DMS53 (cell line): ENCODE measurements at regions not wholly inside any gene's neighbourhood (a gene's known extent, or its start where the extent isn't known, plus 50 kb on each side); places are given as distances from the start of the nearest gene placed in this dataset.

ENCODE experiments used
- DNase-seq: peaks from one replicate; lab custom pipeline; 2025; lab: John Stamatoyannopoulos, UW

DNA sequence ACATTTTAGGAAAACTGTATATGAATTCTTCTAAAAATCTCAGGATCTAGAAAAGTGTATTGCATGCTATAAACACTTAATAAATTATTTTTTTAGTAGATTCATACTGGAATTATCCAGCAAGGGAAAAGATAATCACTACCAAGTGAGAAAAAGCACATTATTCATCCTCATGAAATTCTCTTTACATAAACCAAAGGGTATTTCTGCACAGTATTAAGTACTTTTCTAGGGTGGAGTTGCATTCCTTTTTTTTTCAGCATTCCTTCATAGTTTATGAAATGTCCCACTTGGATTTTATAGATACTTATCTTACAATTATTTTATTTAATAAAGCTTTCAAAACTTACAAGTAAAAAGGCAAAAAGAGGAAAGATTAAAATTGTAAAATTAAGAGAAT is 403.3 kb downstream of the HGF start:
- no peak for DNase-seq

DNA sequence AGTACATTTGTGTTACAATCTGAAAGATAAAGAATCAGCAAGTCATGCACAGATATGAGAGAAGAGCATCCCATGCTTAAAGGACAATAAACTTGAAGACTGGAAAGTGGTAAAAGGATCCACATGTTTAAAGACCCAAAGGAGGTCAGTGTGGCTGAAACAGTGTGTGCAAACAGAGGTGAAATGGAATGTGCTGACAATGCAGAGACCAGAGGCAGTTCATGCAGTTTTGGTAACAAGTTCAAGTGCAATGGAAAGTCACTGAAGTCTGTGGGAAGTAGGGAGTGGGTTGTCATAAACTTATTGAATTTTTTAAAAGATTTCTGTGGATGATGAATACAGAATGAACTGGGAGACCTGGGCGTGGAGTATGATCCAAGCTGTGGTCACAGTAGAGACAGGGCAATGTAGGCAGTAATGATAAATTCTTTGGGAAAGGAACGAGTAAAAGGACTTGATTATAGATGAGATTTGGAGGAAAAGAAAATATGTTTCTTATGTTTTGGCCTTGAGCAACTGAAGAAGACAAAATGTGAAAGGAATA is 408.0 kb downstream of the HGF start:
- DNase-seq, result no peak

DNA sequence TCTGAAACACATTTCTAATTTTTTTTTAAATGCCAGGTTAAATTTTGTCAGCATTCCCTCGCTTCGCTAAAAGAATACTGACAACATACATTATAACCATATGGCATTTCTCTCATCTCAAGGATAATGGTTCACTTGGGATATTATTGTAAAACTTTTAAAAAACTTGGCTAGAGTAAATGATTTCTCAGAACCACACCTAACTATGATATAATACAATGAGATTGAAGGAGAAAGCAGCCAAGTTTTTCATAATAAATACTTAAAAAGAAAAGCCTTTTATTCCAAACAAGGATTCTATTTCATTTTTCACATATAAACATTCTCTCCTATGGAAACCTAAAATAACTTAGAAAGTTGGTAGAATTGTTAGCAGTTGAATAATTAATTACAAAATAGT is 413.9 kb downstream of the HGF start:
- DNase-seq, result no peak

DNA sequence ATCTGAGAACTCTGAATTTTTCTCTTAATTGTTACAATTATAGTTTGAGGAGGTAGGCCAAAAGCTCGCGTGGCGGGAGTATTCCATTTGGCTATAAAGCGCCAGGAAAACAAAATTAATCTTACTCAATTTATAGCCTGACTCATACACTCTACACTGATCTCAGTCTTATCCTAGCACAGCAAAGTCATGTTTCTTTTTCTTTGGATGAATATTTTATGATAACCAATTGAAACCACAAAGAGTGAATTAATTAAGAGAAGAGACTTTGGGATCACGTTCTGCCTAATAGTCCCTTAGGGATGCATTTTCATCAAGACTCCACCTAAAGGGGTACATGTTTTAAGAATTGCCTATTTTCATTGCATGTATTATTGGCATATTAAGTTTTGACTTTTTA is 420.8 kb downstream of the HGF start:
- DNase-seq, result no peak

DNA sequence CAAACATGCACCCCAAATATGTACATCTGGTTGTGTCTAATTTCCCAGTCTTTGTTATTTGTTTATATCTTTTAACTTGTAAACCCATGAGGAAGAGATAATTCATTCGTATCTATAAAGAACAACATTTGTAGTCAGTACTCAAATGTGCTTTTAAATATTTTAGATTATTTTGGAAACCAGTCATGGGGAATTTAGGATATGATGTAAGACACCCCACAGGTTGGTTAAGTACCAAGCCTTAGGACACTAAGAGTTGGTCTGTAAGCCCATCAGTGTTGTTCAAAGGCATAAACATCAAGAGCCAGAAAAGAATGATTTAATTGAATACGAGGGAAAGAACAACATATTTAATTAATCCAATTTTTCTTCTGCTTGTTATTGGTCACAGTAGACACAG is 421.1 kb upstream of the SEMA3C start:
- no peak for DNase-seq

DNA sequence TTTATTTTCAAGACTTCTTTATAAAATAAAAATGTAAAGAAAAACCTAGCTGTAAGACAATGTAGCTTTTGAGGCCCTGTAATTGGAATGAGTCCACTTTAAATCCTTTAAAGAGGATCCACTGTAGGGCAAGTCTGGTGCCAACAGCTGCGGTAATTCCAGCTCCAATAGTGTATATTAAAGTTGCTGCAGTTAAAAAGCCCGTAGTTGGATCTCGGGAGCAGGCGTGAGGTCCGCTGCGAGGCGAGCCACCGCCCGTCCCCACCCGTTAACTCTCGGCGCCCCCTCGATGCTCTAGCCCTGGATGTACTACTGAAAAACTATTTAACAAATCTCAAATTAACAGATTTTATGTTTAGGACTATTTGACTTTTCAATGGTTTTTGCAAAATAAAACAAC is 414.7 kb upstream of the SEMA3C start:
- no peak for DNase-seq

DNA sequence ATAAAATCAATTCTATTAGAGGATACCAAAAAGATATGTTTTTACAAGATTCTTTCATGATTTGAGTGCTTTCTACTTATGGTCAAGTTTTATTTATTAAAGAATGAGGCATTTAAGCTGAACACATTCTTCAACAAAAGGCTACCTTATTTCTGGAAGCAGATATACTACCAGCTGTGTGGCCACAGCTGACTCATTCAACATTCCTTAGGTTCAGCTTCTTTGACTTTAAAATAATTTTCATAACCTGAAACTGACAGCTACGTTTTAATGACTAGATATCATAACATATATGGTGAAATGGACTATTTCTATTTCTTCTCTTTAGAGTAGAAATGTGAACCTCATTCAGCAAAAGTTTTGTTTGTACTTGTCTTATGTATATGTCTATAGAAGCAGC is 414.2 kb upstream of the SEMA3C start:
- no peak for DNase-seq

DNA sequence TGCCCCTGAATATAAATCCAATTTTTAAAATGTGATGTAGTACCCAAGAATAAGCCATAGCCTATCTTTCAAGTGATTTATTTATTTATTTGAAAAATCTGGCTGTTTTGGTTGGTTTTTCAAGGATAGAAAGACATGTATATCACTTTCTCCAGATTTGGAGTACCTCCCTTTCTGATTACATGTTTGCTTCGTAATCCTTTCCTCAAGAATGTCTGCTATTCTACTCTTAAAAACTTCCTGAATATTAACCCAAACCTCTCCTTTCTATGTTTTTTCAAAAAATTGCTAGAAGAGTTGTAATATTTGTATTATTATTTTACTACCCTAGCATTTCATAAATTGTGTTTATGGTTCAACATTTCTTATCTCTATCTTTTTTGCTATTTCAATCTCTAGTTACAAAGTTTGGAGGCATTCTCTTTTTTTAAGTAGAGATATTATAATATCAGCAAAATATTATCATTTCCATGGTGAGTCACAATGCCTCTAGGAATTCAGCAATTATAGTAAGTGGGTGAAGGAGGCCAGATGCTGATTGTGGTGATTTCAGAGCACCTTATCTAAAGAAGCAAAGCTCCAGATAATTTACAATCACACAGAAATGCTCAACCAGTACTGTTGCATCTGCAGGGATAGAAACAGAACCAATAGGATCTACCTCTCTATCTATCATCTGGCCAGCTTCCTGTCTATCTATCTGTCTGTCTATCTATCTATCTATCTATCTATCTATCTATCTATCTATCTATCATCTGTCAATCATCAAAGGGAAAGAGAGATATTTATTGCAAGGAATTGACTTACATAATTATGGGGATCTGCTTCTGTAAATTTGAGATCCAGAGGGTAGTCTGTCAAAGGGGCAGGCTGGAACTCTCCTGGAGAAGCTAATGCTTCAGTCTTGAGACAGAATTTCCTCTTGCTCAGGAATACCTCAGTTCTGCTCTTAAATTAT is 412.5 kb upstream of the SEMA3C start:
- no peak for DNase-seq

DNA sequence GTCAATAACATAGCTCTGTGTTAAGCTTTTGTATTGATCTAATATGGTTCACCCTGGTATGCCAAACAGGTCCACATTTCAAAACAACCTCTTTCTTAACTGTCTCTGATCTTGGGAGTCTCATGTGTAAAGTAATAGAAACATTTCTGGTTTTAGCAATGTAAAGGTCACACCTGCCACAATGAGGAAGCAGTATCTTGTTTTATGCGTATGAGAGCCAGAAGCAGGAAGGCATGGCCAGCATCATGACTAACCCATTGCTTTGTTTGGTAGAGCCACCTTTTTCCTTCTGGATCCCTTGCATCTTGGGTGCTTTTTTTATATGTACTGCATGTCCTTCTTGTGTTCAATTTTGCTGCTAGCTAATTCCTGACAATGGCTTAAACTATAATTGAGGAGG is 411.3 kb upstream of the SEMA3C start:
- DNase-seq, result peak; percentile 58

DNA sequence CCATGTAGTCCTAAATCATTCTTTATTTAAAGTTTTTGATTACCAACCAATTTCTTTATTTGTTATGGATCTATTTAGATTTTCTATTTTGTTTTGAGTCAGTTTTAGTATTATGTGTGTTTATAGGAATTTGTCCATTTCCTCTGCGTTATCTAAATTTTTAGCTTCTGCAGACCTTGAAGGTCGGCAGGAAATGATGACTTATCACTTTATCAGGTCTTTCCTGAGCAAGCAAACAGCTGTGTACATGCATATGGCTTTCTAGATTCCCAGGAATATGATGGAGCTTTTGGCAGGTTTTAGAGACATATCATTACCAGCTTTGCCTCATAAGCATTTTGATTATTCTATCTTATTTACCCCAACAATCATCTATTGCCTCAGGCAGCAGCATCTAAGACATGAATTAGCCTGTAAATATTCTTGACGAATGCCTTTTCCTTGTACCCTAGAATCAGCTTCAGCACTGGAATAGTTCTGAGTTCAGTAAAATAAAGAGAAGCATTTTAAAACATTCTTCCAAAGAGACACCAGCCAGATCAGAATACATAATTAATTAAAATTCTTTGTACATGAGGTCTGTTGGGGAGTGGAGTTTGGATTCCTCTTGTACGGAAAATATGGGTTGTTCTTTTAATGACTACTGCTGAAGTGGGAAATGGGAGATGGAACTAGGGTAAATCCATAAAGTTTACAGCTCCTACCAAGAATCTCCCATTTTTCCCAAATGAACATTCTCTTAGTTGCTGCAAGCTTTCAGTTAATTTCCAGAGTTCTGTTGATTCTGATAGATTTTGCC is 408.8 kb upstream of the SEMA3C start:
- DNase-seq, result no peak

DNA sequence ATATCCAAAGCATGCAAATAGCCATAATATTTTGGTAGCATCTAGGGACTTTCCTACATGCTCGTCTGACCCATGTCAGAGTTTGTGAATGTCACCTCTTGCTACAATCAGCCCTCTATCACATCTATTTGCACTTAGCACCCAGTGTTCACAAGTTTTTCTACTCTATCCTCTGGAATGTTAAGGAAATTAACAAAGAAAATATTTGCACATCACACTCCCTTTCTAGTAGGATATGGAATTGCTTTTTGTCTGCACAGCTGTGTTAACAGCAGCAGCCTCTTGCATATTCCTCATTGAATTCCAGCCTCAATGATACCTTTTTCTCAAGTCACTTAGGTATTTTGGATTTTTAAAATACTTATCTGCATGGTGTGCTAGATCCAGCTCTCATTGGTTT is 403.1 kb upstream of the SEMA3C start:
- DNase-seq, result no peak

DNA sequence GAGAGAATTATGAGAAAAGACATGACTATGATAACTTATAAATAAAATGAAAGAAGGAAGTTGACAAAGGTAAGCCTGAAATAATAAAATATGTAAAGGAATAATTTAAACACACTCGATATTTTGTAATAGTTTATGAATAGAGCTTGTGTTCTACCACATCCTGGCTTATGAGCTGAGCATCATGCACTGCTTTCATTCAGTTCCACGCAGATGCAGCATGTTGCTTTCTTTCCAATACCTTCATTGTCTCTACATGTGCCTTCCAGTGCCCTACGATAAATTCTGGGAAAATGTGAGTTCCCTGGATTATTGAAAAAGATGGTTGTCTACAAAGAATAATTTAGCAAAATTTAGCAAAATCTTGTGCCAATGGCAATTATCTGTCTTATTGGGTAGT is 398.9 kb upstream of the SEMA3C start:
- DNase-seq, result no peak

DNA sequence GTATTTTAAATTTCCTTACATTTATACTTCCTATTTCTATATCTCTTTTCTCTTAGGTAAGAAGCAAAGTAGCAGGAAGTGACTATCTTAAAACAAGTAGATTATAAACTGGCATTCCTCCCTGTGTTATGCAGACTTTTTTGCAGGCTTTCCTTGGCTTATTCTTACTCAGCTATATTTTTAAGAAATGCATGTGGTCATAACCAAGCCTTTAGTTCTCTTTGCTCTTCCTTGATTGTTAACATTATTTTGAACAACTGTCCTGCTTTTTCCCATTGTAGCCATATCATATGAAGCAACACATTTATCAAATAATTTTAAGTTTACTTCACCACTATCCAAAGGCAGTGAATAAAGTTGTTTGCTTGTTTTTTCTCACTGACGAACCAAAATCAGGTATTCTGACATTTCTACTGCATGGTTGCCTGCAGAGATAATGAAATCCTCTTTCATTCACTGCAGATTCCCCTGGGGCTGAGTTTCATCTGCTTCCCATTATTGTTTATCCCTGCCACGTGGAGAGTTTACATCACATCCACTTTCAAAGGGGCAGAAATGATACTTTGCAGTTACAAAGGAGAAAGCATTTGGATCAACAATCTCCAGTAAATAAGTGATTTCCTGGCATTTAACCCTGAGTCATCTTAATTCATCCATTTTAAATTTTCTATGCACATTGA is 389.9 kb upstream of the SEMA3C start:
- no peak for DNase-seq

DNA sequence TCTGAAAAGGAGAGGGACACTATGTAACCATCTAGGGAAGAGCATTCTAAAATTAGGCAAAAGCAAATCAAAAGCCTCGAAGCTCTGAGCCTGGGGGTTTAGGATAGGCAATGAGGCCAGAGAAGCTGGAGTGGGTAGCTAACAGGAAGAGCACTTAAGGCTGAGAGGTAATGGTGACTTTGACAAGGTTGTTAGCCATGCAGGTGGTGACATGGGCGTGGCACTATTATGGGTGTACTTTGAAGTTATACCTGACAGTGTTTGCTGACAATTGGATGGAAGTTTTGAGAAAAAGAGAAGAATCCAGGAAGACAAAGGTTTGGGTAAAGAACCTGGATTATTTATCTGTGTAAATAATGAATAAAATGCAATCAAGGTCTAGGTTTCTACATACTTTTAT is 383.0 kb upstream of the SEMA3C start:
- peak; percentile 31 for DNase-seq

DNA sequence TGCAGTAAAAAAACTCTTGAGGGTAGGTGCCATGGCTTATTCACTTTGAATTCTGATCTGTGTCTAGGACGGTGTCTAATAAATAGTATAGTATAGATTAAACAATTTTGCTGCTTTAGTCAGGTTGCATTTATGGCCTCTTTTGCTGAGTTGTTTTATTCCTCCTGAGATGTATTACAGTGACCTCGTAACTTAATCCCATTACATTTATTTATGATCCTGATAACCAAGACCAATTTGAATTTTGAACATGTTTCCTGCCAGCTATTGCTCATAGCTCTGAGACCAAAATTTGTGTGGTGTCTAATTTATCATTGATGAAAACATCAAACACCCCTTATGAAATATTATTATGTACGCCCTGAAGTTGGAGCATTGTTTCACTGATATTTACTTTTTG is 381.9 kb upstream of the SEMA3C start:
- no peak for DNase-seq

DNA sequence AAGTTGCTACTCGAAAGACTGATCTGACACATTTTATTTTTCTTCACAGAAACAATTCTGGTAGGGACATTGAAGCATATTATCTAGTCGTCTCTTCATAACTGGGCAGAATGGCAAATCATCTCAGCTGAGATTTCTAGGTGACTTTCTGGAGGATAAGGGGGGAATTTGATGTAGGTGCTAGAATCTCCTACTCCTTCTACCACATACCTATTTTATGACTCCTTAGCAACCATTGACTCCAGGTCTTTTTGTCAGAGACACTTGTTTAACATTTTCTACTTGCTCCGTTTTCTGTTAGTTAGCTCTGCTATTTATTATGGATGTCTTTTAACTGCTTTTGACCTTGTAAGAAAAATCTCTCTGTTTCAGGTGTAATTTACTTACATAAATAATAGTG is 380.9 kb upstream of the SEMA3C start:
- no peak for DNase-seq

DNA sequence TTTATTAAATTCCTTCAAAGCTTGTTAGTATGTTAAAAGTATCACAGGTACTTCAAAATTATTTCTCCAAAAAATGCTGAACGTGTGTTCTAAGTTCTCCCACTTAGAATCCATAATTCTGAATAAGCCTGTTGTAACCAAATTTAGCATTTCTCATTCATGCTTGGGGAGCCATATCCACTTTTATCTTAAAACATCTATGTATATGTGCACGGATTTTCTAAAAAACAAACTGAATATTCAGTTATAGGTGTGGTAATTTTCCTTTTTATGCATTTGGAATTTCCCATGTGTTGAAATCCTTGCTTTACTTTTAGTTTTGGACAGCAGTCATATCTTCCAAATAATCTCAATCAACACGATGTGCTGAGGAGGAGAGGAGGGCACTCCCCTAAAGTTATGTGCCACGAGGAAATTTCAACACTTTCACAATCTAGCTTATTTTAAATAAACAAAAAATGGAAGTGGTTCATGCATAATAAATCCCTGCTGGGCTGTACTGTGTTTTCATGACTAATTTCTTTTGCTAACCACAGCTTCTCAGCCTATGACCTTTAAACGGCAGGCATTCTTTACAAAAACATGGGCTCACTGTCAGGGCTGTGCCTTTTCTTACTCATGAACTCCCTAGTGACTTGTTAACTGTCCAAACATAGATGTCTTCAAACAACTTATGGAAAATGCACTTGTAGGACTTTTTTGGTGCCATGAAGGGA is 380.3 kb upstream of the SEMA3C start:
- DNase-seq, result no peak

DNA sequence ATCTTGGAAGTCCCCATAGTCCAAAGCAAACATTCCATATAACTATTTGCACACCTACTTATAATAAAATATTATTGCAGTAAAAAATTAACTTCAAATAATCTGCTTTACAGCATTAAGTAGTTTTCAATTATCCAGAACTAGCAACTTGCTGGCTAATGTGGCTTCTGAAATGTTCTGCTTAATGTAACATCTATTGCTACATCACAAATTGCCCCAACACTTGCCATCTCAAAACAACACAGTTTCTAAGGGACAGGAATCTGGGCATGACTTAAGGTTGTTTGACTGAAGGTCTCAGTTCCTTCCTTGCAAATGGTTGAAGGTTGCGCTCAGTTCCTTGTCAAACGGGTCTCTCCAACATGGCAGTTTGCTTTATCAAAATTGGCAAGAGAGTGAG is 378.5 kb upstream of the SEMA3C start:
- no peak for DNase-seq

DNA sequence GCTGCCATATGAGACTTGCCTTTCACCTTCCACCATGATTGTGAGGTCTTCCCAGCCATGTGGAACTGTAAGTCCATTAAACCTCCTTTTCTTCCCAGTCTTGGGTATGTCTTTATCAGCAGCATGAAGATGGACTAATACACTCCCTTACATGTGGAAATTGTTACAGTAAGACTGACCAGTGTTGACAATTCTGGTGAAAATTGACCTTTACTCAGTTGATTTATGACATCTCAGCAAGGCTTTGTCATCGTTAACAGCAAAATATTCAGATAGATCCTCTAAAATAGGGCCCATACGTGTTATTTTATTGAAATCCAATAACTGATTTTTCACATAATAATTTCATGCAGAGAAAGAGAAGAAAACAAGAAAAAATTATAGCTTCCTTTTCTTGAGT is 377.9 kb upstream of the SEMA3C start:
- no peak for DNase-seq

DNA sequence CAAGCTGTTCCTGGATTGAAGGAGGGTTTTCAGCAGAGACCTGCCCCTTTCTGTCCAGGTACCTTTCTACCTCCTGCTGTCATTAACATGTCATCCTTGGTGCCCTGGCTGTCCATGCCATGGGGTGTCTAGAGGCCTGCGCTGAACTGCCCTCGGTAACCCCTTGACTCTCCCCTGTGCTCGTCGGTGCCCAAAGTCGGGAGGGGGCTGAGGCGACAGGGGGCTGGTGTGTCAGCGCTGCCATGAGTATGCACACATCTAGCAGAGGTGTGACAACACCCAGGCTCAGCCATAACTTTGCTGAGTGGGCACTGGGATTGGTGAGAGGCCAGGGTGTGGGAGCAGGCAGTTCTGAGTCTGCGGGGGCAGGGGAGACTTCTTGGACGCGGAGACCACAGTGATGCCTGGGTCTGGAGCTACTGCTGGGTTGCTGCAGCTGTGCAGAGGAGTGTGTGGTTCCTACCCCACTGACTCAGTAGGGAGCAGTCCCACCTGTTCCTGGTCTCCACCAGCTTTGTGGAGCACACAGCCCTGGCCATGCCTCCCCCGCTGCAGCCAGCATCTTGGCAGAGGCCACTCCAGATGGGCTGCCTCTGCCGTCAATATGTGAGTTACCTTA is 376.2 kb upstream of the SEMA3C start:
- no peak for DNase-seq

DNA sequence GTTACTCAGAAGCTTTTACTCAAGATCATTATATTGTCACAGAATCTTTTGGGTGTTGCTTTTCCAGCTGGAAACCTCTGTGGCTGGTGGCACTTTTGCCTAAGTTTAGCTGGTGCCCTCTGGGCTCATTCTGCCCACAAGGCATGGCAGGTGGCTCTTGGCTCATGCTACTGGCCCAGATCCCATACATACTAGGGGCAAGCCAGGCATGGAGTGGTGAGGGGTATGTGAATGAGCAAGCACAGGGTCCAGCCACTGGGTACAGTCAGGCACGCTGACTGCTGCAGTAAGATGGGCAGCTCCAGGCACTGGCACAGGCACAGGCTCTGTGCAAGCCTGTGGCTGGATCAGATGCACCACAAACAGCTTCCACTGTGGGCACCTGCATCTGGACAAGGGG is 375.0 kb upstream of the SEMA3C start:
- no peak for DNase-seq
